SK-N-SH (cell line): ENCODE measurements at regions not wholly inside any gene's neighbourhood (a gene's known extent, or its start where the extent isn't known, plus 50 kb on each side); places are given as distances from the start of the nearest gene placed in this dataset.

Experiments
- CTCF ChIA-PET: fragments of 300-600, 350-600 bp; formaldehyde crosslinking; extraction: SDS; loops from one replicate; lab custom pipeline; 2021; lab: Yijun Ruan, JAX
- POLR2A ChIA-PET: fragments of 350-600 bp; sonication (Branson Sonifier 250); formaldehyde crosslinking; extraction: SDS; loops from one replicate; lab custom pipeline; 2020; ENCODE audit warnings: antibody characterized with exemption, inconsistent platforms; lab: Yijun Ruan, JAX
- DNase-seq: peaks from one replicate; pipeline ENCODE4 v3.0.0; 2012
- H2AFZ ChIP-seq: fragments of 200-600 bp; sonication (generic); 2 replicates; pipeline ENCODE4 v1.8.1; 2016; ENCODE audit warnings: antibody characterized with exemption, mild to moderate bottlenecking, low read depth
- H3F3A ChIP-seq: fragments of 200-600 bp; sonication (generic); replicated peaks from 2 replicates; pipeline ENCODE3; 2016; ENCODE audit warnings: antibody characterized with exemption, mild to moderate bottlenecking; ENCODE audit not compliant: insufficient read depth
- H3K27ac ChIP-seq, 2 experiments: fragments of 200-500 bp in 1 of 2; fragments of 200-600 bp in 1 of 2; sonication (Bioruptor generic) in 1 of 2; sonication (generic), shearing (Covaris generic) in 1 of 2; 2 replicates each; pipeline versions ENCODE4 v1.5.1 to v1.6.1; 2014 to 2016; ENCODE audit warnings: low read depth in 2 of 2, inconsistent platforms in 1 of 2, low read length in 1 of 2, mild to moderate bottlenecking in 1 of 2, mixed read lengths in 1 of 2
- H3K27me3 ChIP-seq: fragments of 200-600 bp; sonication (generic), shearing (Covaris generic); 2 replicates; pipeline ENCODE4 v1.6.1; 2016; ENCODE audit warnings: mixed run types; ENCODE audit not compliant: insufficient read depth
- H3K36me3 ChIP-seq, 2 experiments: fragments of 200-500 bp in 1 of 2; fragments of 200-600 bp in 1 of 2; sonication (Bioruptor generic) in 1 of 2; sonication (generic) in 1 of 2; replicated peaks in 1 of 2; 2 replicates each; pipeline versions ENCODE3 to v1.5.1; 2014 to 2016; ENCODE audit warnings: low read length in 1 of 2, mild to moderate bottlenecking in 1 of 2; ENCODE audit not compliant: insufficient read depth in 2 of 2, control insufficient read depth in 1 of 2
- H3K4me1 ChIP-seq, 2 experiments: fragments of 200-500 bp in 1 of 2; fragments of 200-600 bp in 1 of 2; sonication (Bioruptor generic) in 1 of 2; sonication (generic), shearing (Covaris generic) in 1 of 2; 2 replicates each; pipeline versions ENCODE4 v1.5.1 to v1.6.1; 2014 to 2016; ENCODE audit warnings: low read depth in 1 of 2, low read length in 1 of 2, mixed run types in 1 of 2; ENCODE audit not compliant: insufficient read depth in 2 of 2, control insufficient read depth in 1 of 2
- H3K4me2 ChIP-seq: fragments of 200-600 bp; sonication (generic), shearing (Covaris generic); 2 replicates; pipeline ENCODE4 v1.6.1; 2017; ENCODE audit warnings: mixed run types
- H3K4me3 ChIP-seq, 2 experiments: fragments of 200-500 bp in 1 of 2; fragments of 200-600 bp in 1 of 2; sonication (Bioruptor generic) in 1 of 2; sonication (generic), shearing (Covaris generic) in 1 of 2; 2 replicates each; pipeline versions ENCODE4 v1.5.1 to v1.8.1; 2014 to 2016; ENCODE audit warnings: low read depth in 2 of 2, inconsistent platforms in 1 of 2, low read length in 1 of 2, mild to moderate bottlenecking in 1 of 2, mixed read lengths in 1 of 2, moderate library complexity in 1 of 2
- H3K79me2 ChIP-seq: fragments of 200-600 bp; sonication (generic); 2 replicates; pipeline ENCODE4 v1.8.1; 2017; ENCODE audit warnings: mild to moderate bottlenecking; ENCODE audit not compliant: insufficient read depth
- H3K9ac ChIP-seq: fragments of 200-600 bp; sonication (generic); 2 replicates; pipeline ENCODE4 v1.6.1; 2017; ENCODE audit warnings: mixed run types
- H3K9me2 ChIP-seq: fragments of 200-600 bp; sonication (generic); 2 replicates; pipeline ENCODE4 v1.6.1; 2017; ENCODE audit warnings: mixed run types
- H3K9me3 ChIP-seq: fragments of 200-600 bp; sonication (generic); 2 replicates; pipeline ENCODE4 v1.6.1; 2017; ENCODE audit warnings: mixed run types, mild to moderate bottlenecking, moderate library complexity
- H4K20me1 ChIP-seq: fragments of 200-600 bp; sonication (generic); 2 replicates; pipeline ENCODE4 v1.6.1; 2017; ENCODE audit warnings: mild to moderate bottlenecking, mixed run types; ENCODE audit not compliant: insufficient read depth
- CHD2 ChIP-seq: fragments of 150-350 bp; IDR thresholded peaks from 2 replicates; pipeline ENCODE4 v1.6.1; 2018; ENCODE audit warnings: low read length; ENCODE audit not compliant: partially characterized antibody
- CTCF ChIP-seq: fragments of 200-600 bp; sonication (generic); IDR thresholded peaks from 2 replicates; pipeline ENCODE4 v1.6.1; 2017; ENCODE audit warnings: antibody characterized with exemption, mild to moderate bottlenecking, moderate library complexity
- FOSL2 ChIP-seq: IDR thresholded peaks from 2 replicates; pipeline ENCODE4 v1.4.0; 2012; ENCODE audit warnings: low read depth, mild to moderate bottlenecking, moderate library complexity, borderline replicate concordance
- FOXJ3 ChIP-seq: sonication (generic); formaldehyde crosslinking; IDR thresholded peaks from 2 replicates; pipeline ENCODE4 v1.5.1; 2020; ENCODE audit warnings: mild to moderate bottlenecking, missing genetic modification reagents
- JUND ChIP-seq: IDR thresholded peaks from 2 replicates; pipeline ENCODE4 v1.4.0; 2012
- MEF2A ChIP-seq: IDR thresholded peaks from 2 replicates; pipeline ENCODE4 v1.4.0; 2012; ENCODE audit warnings: low read depth, borderline replicate concordance
- MXI1 ChIP-seq: IDR thresholded peaks from 2 replicates; pipeline ENCODE4 v1.6.1; 2012; ENCODE audit warnings: mild to moderate bottlenecking, low read depth, low read length, improper control_type of control experiment
- NRF1 ChIP-seq: IDR thresholded peaks from 2 replicates; pipeline ENCODE4 v1.6.1; 2012; ENCODE audit warnings: low read depth, mild to moderate bottlenecking, low read length
- PBX3 ChIP-seq: IDR thresholded peaks from 2 replicates; pipeline ENCODE4; 2012
- POLR2AphosphoS5 ChIP-seq: IDR thresholded peaks from 2 replicates; pipeline ENCODE4 v1.6.1; 2012; ENCODE audit warnings: low read depth, low read length
- RCOR1 ChIP-seq: fragments of 150-350 bp; IDR thresholded peaks from 2 replicates; pipeline ENCODE4 v1.6.1; 2017; ENCODE audit warnings: antibody characterized with exemption, low read length
- TAF1 ChIP-seq: IDR thresholded peaks from 2 replicates; pipeline ENCODE4 v1.6.1; 2012; ENCODE audit warnings: low read depth, mild to moderate bottlenecking, low read length, moderate library complexity, borderline replicate concordance
- WGBS: methylation state at CpG from one replicate; pipeline ENCODE4 v1.1.6; 2017; ENCODE audit warnings: low lambda C conversion rate; 5-methylcytosine and 5-hydroxymethylcytosine counted together
- TF ChIP-seq, protein P1 (sequence below): IDR thresholded peaks from 2 replicates; pipeline ENCODE4 v1.4.0; 2012; ENCODE audit warnings: low read depth, borderline replicate concordance

GRCh38 chr6:76992553-76992952, 470.7 kb downstream of the HTR1B start:
- ChIA-PET CTCF (interaction anchor here (0.7 to 1.2 kb wide), 2 partner anchors 9 to 17 kb away, joined by 3 read pairs; no protein-coding TSS in a partner anchor), POLR2A (no interaction called here)
- no peak overlapping the region for H2AFZ ChIP-seq
- no peak overlapping the region for H3K4me2 ChIP-seq
- whole genome bisulfite sequencing, result 9% methylated on average over 4 of the region's 9 CpGs
- no peaks in the 10 kb centered on the region for H3F3A ChIP-seq
- no peak for TF ChIP-seq POLR2AphosphoS5
- no peak for TF ChIP-seq CTCF
- TF ChIP-seq FOXJ3 (CRISPR knock-in tag), result no peak
- no peak for TF ChIP-seq PBX3
- TF ChIP-seq NRF1, result no peak
- no peak for TF ChIP-seq MEF2A
- no peak for TF ChIP-seq CHD2
- no peak for TF ChIP-seq MXI1
- no peak for TF ChIP-seq RCOR1
- TF ChIP-seq JUND, result no peak
- TF ChIP-seq TAF1, result no peak
- H3K4me3 ChIP-seq, result no peak overlapping the region
- no peaks in the 10 kb centered on the region for H3K36me3 ChIP-seq
- DNase-seq, result no peak
- H3K9ac ChIP-seq, result no peak overlapping the region
- no peaks in the 10 kb centered on the region for H3K4me1 ChIP-seq
- H3K79me2 ChIP-seq, result no peaks in the 10 kb centered on the region
- H3K9me2 ChIP-seq, result no peaks in the 10 kb centered on the region
- no peaks in the 10 kb centered on the region for H4K20me1 ChIP-seq
- no peaks in the 10 kb centered on the region; the same call in 1 of the 2 replicates for H3K27me3 ChIP-seq
- no peak overlapping the region for H3K27ac ChIP-seq
- H3K9me3 ChIP-seq, result no peaks in the 10 kb centered on the region

DNA sequence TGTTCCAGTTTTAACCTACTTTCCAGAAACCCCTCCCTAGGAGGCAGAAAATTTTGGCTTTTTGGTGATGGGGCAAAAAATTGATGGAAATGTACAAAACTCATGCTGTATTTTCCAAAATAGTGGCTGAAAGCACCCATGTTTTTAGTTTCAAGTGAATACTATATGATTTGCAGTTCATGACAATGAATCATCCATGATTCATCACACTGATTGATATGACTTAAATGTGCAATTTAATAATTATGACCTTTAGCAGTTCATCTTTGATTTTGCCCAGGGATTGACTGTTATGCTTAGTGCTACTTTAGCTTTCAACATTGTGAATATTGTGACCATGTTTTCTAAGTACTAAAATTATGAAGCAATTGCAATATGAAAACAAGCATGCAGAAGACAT, 478.7 kb downstream of the HTR1B start:
- ChIA-PET POLR2A (no interaction called here), CTCF (no interaction called here)
- no peaks in the 10 kb centered on the region for H3K4me1 ChIP-seq
- no peaks in the 10 kb centered on the region for H4K20me1 ChIP-seq
- no peaks in the 10 kb centered on the region; the same call in 1 of the 2 replicates for H3K27me3 ChIP-seq
- no peak overlapping the region for H3K4me2 ChIP-seq
- no peaks in the 10 kb centered on the region for H3K79me2 ChIP-seq
- DNase-seq, result no peak
- no peaks in the 10 kb centered on the region for H3K9me3 ChIP-seq
- no peak overlapping the region for H3K4me3 ChIP-seq
- no peak for TF ChIP-seq POLR2AphosphoS5
- TF ChIP-seq, protein P1, sequence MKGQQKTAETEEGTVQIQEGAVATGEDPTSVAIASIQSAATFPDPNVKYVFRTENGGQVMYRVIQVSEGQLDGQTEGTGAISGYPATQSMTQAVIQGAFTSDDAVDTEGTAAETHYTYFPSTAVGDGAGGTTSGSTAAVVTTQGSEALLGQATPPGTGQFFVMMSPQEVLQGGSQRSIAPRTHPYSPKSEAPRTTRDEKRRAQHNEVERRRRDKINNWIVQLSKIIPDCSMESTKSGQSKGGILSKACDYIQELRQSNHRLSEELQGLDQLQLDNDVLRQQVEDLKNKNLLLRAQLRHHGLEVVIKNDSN, result no peak
- peak; percentile 31; the same call in 1 of the 2 replicates for TF ChIP-seq FOSL2
- TF ChIP-seq MXI1, result no peak
- peak; percentile 38 for TF ChIP-seq PBX3
- H3K9ac ChIP-seq, result no peak overlapping the region
- H2AFZ ChIP-seq, result no peak overlapping the region
- H3K9me2 ChIP-seq, result no peaks in the 10 kb centered on the region
- H3K36me3 ChIP-seq, result no peaks in the 10 kb centered on the region
- H3K27ac ChIP-seq, result no peak overlapping the region
- no peaks in the 10 kb centered on the region for H3F3A ChIP-seq
